Stimulated activated CD4-positive, alpha-beta T cell treated with anti-CD3 and anti-CD28 coated beads, Interleukin-1b, Interleukin-23, amount 100 ng/mL, for 24 hours (primary cell): ENCODE measurements at regions not wholly inside any gene's neighbourhood (a gene's known extent, or its start where the extent isn't known, plus 50 kb on each side); places are given as distances from the start of the nearest gene placed in this dataset.
"Not testable (repeated sequence)": the region's sequence is repeated elsewhere in the genome, so short reads cannot be mapped to it uniquely, and the experiment has no call there.

ENCODE experiments used
- DNase-seq, 4 experiments: peaks; one replicate each; pipeline ENCODE4 v3.0.0-alpha.2; 2020; ENCODE audit warnings: low read depth in 4 of 4, low spot score in 1 of 4

DNA sequence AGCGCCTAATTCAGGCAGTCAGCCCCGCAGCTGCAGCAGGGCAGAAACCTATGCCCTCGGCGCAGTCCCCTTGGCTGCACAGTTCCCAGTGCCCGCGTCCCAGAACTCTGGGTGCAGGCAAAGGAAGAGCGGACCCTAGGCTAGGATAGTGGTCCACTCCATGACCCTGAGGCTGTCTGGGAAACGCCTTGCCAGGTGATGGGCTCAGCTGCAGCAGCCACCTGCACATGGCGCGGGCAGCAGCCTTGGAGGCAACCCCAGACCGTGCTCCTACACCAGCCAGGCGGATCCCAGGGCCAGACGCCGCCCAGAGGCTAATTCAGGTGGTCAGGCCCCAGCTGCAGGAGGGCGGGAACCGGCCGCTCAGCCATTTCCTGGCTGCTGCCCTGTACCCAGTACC, 83.0 kb downstream of the POTEC start:
- DNase-seq, result not testable (repeated sequence)

DNA sequence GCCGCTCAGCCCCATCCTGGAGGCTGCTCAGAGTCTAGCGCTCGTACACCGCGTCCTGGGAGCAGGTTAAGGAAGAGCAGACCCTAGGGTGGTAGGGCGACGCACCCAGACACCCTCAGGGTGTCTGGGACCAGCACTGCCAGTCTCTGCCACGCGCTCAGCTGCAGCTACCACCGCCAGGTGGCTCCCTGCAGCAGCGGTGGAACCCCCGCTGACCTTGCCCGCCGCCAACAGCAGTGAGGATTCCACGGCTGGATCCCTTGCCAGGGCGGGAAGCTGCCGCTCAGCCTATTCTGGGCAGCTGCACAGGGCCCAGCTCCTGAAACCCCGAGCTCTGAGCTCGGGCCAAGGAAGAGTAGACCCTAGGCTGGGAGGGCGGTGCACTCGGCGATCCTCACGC, 83.6 kb downstream of the POTEC start:
- DNase-seq, result not testable (repeated sequence)

DNA sequence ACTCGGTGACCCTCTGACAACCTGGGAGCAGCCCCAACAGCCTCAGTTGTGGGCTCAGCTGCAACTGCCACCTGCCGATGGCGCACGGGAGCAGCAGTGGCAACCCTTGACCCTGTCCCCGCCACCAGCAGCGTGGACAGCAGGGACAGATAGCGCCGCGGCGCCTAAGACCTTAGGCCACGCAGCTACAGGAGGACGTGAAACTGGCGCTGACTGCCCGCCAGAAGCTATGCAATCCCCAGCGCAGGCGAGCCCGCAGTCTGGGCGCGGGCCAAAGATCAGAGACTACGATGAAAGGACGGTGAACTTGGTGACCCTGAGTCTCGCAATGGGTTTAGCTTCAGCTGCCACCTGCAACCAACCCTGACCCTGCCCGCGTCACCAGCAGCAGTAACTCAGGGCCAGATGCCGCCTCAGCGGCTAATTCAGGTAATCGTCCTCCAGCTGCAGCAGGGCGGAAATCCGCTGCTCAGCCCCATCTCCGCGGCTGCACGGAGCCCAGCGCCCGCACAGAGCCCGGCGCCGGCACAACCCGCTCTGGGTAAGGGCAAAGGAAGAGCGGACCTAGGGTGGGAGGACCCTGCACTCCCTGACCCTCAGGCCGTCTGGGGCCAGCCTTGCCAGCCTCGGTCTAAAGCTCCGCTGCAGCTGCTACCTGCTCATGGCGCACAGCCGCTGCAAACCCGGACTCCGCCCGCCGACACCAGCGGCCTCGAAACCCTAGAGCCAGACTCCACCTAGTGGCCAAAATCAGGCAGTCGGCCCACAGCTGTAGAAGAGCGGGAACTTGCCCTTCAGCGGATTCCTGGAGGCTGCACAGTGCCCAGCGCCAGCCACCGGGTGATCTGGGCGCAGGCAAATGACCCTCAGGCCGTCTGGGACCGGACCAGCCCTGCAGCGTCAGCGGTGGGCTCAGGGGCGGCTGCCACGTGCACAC, 85.1 kb downstream of the POTEC start:
- DNase-seq, result peak in 3 of 4 experiments; percentile 21 to 55 (median 54)

DNA sequence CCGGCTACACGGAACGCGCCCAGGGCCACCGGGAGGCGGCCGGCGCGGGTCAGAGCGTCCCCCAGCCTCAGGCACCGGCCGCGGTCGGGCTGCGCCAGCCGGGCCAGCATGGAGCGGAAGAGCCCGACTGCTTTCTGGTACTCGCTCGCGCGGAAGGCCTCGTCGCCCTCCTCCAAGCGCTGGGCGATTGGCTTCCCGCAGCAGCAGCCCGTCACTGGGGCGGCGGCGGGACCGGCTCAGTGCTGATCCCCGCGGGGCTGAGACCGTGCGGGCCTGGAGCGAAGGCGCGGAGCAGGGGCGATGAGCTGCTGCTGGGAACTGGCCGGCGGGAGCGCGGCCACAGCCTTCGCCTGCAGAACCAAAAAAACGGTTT, 92.8 kb downstream of the POTEC start:
- peak in 2 of 4 experiments; percentile 13 to 24 for DNase-seq

DNA sequence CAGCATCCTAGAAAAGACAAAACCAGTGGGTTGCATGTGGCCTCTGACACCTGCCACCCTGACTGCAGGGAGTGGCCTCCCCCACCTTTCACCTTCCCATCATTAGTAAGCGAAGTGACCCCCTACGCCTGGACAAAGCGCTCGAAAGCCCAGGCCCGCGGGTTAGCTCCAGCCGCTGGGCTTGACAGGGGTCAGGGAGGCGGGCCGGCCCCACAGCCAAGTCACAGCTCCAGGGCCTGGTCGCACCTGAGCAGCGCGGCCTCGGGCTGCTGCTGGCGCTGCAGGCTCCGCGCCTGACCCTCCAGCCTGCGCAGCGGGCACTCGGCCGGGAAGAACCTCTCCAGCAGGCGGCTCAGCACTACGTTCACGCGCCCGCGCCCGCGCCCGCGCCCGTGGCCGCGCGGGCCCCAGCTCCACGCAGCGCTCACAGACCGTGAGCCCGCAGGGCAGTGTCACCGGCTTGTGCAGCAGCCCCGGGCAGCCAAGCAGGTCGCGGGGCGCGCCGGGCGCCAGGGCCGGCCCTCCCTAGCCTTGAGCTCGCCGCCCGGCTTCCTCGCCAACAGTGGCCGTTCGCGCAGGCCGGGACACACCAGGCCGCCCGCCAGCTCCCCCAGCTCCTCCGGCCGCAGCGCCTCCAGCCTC, 93.3 kb downstream of the POTEC start:
- peak in 1 of 4 experiments; percentile 4 for DNase-seq

DNA sequence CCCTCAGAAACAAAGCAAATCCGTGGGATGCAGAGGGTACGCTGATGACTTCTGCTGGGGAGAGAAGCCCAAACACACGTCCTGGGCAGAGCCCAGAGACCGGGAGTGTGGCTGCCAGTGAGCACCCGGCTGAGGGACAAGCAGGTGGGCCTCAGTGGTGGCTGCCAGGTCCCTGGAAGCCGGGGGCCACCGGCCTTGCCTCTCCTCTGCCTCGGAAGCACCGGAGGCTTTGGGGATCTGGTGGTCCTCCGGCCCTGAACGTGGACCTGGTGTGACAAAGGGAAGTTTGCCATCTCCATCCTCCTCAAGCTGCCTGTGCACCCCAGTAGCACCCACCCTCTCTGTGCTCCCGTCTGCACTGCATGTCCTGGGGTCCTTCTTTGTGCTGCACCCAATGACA, 94.3 kb downstream of the POTEC start:
- not testable (repeated sequence) for DNase-seq

DNA sequence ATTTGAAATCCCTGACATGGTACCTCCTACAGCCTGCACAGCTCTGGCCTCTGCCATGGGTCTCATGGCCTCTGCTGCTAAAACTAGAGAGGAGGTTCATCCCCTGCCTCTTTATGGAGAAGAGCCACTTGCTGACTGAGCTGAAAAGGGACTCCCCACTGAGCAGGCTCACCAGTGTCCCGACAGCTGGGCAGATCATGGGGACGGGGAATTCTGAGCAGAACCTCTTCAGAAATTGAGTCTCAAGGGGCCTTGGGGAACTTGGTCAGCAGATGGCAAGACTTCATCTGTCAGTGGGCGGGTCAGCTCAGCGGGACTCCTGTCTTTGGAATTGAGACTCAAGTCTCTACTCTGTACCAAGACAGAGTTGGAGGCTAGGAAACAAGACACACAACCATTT, 95.7 kb downstream of the POTEC start:
- DNase-seq, result not testable (repeated sequence)

DNA sequence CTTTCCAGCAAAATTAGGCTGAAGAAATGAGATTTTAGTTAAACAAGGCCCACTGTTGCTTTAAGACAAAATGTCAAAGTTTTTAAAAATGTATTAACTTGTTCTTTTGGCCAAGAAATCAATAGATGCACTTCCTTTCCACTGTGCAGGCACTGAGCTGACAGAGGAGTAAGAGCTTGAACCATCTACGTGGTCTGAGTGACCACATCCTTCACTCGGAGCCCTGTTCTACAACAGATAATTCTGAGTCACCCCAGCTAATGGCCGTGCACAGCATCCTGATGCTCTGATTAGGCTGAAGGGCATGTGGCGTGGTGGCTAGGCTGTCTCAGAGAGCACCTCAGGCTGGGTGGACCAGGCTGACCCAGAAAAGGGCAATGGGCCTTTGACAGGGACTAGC, 107.9 kb downstream of the POTEC start:
- DNase-seq, result not testable (repeated sequence)

DNA sequence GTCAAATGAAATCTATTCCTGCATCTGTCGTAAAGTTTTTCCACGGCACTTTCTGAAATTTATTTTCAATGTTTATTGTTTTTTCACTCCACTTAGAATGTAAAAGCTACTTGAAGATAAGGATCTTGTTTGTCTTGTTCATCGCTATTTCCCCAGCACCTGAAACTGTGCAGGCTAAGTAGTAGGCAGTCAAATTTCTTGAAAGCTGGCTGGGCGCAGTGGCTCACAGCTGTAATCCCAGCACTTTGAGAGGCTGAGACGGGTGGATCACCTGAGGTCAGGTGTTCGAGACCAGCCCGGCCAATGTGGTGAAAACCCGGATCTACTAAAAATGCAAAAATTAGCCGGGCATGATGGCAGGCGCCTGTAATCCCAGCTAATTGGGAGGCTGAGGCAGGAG, 111.0 kb downstream of the POTEC start:
- DNase-seq, result not testable (repeated sequence)

DNA sequence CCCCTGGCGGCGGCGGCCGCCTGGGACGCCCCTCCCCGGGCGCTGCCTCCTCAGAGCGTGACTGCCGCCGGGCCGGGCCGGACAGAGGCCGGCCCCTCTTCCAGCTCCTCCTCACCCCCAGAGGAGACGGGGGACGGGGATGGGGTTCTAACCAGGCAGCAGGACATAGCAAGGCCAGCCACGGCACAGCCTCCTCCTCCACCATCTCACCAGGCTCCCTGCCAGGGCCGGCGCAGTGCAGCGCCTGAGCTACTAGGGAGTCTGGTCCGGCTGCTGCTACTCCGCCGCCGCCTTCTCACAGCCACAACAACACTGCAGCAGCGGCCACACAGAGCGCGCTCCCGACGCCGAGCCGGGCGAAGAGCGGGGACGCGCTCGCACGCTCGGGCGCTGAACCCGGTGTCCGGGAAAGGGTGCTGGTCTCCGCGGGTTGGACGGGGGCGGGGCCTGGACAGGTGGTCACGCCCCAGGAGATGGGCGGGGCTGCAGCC, 112.3 kb downstream of the POTEC start:
- DNase-seq, result peak in 3 of 4 experiments; percentile 28 to 62 (median 36)

DNA sequence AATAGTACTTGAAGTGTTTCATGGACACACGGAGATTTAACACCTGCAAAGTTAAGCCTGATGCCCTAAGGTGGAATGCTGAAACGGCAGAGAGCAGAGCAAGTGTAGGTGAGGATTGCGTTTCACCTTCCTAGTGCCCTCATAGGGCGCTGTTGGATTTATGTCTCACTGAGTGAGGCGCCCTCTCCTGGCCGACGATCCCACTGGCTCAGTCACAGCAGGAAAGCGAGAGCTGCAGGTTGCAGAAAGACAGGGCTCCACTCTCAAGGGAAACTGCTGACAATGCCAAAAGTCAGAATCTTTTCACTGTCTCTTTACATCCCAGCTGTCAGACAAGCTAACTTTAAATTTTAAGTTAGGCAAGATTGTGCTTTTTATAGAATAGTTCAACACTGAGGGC, 127.6 kb downstream of the POTEC start:
- DNase-seq, result peak in 3 of 4 experiments; percentile 5 to 13 (median 7)

DNA sequence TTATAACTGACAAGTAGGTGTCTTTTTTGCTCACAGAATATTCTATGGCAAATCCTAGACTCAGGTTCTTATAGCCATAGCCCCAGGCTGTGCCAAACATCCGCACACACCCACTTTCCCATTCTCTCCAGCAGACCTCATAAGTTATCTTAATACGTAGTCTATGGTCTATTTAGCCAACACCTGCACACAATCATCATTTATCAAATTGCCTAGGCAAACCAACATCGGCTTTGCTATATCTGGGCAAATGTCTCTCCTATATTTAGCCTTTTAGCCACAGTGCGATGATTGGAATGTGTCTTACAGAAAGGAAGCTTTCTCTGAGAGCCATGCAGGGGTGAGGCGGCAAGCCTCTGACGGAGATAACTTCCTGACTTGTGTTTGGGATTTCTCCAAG, 128.0 kb downstream of the POTEC start:
- not testable (repeated sequence) for DNase-seq

DNA sequence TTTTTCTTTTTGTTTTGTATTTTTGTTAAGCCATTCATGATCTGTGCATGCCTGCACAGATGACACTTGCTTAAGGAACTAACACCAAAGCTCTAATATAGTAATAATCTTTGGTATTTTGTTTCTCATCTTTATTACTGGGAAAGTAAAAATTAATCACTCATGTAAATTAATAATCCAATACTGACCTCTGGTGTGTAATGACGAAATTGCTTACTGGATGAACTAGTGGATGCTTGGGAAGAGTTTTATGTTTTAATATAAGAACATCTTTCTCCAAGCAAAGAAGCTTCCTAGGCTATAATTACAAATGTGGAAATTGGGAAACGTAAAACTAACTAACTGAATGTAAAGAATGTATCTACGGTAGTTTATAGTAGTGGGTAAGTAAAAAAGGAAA, 147.9 kb downstream of the POTEC start:
- DNase-seq, result not testable (repeated sequence)

DNA sequence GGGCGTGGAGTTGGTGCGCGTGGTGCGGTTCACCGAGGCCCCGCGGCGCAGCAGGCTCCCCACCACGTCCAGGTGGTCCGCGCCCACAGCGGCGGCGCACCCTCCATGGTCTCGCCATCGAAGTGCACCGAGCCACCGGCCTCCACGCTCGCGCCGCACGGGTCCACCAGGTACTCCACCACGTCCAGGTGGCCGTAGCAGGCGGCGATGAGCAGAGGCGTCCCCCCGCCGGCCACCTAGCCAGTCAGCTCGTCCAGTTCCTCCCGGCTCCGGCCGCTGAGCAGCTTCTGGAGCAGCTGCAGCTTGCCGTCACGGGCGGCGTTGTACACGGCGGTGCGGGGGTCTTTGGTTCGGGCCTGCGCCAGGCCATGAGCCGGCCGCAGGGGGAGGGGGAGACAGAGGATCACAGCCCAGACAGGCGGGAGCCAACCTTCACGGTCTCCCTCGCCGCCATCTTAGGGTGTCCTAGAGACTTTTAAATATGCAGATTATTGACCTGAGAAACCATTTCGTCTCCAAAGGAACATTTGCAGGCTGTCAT, 149.8 kb downstream of the POTEC start:
- DNase-seq, result not testable (repeated sequence)

DNA sequence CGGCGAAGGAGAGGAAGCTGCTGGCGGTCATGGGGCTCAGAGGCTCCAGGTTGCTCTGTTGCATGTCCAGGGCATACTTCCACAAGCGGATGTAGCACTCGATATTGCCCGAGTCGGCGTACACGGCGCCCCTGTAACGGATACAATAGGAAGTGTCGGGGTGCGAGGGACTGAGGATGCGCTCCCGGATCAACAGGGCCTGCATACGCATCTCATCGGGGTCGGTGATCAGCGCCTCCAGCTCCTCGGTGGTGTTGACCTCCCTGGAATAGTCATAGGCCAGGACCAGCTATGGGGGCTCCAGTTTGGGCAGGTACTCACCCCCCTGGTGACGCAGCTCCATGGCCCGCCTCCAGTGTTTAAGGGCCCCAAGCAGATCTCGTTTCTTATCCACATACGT, 150.8 kb downstream of the POTEC start:
- not testable (repeated sequence) for DNase-seq

DNA sequence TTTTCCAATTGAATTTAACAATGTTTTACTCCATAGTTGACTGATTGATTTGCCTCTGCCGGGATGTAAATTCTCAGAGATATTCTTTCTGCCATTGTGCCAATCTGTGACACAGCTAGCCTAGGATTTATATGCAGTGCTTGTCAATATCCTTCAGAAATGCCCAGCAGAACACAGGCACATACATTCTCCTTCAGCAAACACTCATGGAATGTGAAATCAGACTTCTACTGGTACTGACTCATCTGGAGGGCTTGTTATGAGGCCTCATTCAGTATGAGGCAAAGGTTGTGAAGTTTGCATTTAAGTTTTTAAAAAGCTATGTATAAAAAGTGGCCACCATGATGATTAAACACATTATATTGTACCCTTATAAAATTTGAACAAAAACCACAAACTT, 158.4 kb downstream of the POTEC start:
- DNase-seq, result not testable (repeated sequence)

DNA sequence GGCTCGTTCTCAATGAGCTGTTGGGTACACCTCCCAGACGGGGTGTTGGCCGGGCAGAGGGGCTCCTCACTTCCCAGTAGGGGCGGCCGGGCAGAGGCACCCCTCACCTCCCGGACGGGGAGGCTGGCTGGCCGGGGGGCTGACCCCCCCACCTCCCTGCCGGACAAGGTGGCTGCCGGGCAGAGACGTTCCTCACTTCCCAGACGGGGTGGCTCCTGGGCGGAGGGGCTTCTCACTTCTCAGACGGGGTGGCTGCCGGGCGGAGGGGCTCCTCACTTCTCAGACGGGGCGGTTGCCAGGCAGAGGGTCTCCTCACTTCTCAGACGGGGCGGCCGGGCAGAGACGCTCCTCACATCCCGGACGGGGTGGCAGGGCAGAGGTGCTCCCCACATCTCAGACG, 160.7 kb downstream of the POTEC start:
- DNase-seq, result not testable (repeated sequence)

DNA sequence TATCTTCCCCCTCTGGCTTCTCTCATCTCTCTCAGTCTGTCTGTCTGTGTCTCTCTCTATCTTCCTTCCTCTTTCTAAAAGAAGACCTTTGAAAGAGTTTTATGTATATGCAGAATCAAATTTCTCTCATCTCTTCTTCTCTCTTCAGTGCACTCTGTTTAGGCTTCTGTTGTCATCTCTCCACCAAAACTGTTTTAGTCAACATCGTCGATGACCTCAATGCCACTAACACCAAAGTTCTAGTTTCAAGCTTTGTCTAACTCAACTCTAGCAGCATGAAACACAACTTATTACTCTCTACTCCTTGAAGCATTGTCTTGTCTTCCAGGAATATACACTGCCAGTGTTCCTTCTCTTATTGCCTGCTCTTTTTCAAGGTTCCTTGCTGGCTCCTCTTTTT, 163.9 kb downstream of the POTEC start:
- not testable (repeated sequence) for DNase-seq

DNA sequence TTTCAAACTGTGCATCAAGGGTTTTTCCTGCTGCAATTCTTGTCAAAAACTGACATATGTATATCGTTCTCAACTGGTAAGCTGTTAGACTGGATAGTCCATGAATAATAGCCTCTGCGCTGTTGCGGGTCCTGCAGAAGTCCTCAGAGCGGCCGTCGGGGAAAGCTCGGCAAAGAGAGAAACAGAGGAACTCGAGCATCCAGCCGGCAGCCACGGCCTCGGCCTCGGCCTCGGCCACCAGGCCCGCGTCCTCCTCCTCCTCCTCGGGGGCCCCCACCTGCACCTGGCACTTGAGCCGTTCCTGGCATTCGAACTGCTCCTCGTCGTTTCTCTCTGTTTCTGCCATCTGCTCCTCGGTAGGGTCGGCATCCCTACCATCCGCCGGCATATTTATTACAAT, 165.0 kb downstream of the POTEC start:
- not testable (repeated sequence) for DNase-seq

DNA sequence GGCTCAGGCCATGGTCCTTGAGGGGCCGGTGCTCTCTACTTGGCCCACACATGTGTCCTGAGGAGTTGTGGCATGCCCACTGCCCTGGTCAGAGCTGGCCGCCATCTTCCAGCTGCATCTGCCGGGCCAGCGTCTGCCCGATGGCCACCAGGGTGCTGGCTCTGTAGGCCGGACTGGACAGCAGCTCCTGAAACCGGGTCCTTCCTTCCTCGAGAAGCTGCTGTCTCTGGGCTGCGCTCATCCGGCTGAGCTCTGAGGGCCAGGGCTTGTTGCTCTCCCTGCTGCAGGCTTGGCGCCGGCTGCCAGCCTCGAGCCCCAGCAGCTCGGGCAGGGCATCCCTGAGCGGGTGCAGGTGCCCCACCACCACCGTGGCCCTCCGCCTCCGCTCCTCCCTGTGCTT, 182.1 kb downstream of the POTEC start:
- not testable (repeated sequence) for DNase-seq

DNA sequence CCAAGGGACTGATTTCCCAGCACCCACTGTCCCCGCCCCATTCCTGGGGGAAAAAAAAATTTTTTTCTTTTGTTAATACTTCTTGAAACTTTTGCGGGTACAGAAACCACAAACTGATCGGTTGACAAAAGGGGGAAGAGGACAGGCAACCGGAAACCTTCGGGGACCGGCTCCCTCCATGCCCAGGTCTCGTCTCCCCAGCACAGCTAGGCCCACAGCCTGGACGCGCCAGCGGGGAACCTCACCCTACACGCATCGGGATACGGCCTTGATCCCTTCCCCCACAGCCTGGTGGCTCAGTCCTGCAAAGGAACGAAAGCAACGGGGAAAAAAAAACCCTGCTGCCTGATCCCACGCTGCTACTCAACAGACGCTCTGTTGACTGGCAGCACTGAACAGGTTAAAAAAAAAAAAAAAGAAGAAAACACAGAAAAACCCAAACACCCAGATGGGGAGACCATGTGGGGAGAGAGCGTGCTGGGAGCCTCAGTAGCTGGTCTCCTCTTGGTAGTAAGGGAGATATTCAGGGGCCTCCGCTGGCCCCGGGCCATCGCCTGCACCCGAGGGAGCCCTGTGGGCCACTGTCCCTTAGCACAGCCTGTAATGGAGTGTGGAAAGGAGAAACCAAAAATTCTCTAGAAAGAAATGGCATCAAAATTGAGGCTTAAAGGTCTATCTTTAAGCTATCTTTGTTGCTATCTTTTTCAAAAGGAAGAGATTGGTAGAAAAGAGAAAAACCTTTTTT, 185.7 kb downstream of the POTEC start:
- not testable (repeated sequence) for DNase-seq
